ENCODE measurements at regions not wholly inside any gene's neighbourhood (a gene's known extent, or its start where the extent isn't known, plus 50 kb on each side); places are given as distances from the start of the nearest gene placed in this dataset.

- ChIA-PET CTCF (no interaction called here), POLR2A (no interaction called here)
- no peak for DNase-seq (ENCODE audit: extremely low spot score)
- TF ChIP-seq CTCF (IDR thresholded peaks at IDR 0.05; ENCODE audit: control extremely low read depth, extremely low read depth, low read depth, missing control alignments), result no peak
Observed at GRCh38 chr14:29085546-29085945, 319.0 kb downstream of the FOXG1 start.

- ChIA-PET CTCF (no interaction called here), POLR2A (no interaction called here)
- DNase-seq (ENCODE audit: extremely low spot score), result no peak
- no peak for TF ChIP-seq CTCF (IDR thresholded peaks at IDR 0.05; ENCODE audit: control extremely low read depth, extremely low read depth, low read depth, missing control alignments)
Observed at GRCh38 chr14:29089849-29090248, 323.3 kb downstream of the FOXG1 start.

GRCh38 chr14:29092121-29092520, 325.5 kb downstream of the FOXG1 start:
- ChIA-PET POLR2A (no interaction called here), CTCF (no interaction called here)
- DNase-seq (ENCODE audit: extremely low spot score), result no peak
- TF ChIP-seq CTCF (IDR thresholded peaks at IDR 0.05; ENCODE audit: control extremely low read depth, extremely low read depth, low read depth, missing control alignments), result no peak

- ChIA-PET POLR2A (no interaction called here), CTCF (no interaction called here)
- no peak for TF ChIP-seq CTCF (IDR thresholded peaks at IDR 0.05; ENCODE audit: control extremely low read depth, extremely low read depth, low read depth, missing control alignments)
- DNase-seq (ENCODE audit: extremely low spot score), result no peak
Observed at GRCh38 chr14:29097476-29097875, 330.9 kb downstream of the FOXG1 start.

GRCh38 chr14:29098656-29099055, 332.1 kb downstream of the FOXG1 start:
- ChIA-PET POLR2A (no interaction called here), CTCF (no interaction called here)
- no peak for TF ChIP-seq CTCF (IDR thresholded peaks at IDR 0.05; ENCODE audit: control extremely low read depth, extremely low read depth, low read depth, missing control alignments)
- DNase-seq (ENCODE audit: extremely low spot score), result no peak

- ChIA-PET CTCF (interaction anchor here (1.3 kb wide), 1 partner anchor 8 kb away, joined by 3 read pairs; no protein-coding TSS in a partner anchor), POLR2A (no interaction called here)
- no peak for TF ChIP-seq CTCF (IDR thresholded peaks at IDR 0.05; ENCODE audit: control extremely low read depth, extremely low read depth, low read depth, missing control alignments)
- DNase-seq (ENCODE audit: extremely low spot score), result no peak
Observed at GRCh38 chr14:29102266-29102665, 335.7 kb downstream of the FOXG1 start.

- ChIA-PET POLR2A (no interaction called here), CTCF (interaction anchor here (1.3 kb wide), 1 partner anchor 9 kb away, joined by 3 read pairs; no protein-coding TSS in a partner anchor)
- DNase-seq (ENCODE audit: extremely low spot score), result no peak
- no peak for TF ChIP-seq CTCF (IDR thresholded peaks at IDR 0.05; ENCODE audit: control extremely low read depth, extremely low read depth, low read depth, missing control alignments)
Observed at GRCh38 chr14:29102996-29103395, 336.4 kb downstream of the FOXG1 start.

Measured in GM10248 (cell line).